ENCODE measurements at regions not wholly inside any gene's neighbourhood (a gene's known extent, or its start where the extent isn't known, plus 50 kb on each side); places are given as distances from the start of the nearest gene placed in this dataset.
"Not testable (repeated sequence)": the region's sequence is repeated elsewhere in the genome, so short reads cannot be mapped to it uniquely, and the experiment has no call there.

GRCh38 chr1:10915594-10915993 lies 96.9 kb upstream of the TARDBP start:
- DNase-seq (ENCODE audit: low spot score in 2 of 2) = no peak
- Mint-ChIP-seq H3K4me3 (no peak overlapping the region), H3K36me3 (ENCODE audit: insufficient read depth) (no peaks in the 10 kb centered on the region), H3K9me3 (no peaks in the 10 kb centered on the region), H3K27ac (ENCODE audit: low read depth) (no peak overlapping the region), H3K4me1 (peaks cover 27% of the 10 kb centered on the region), H3K27me3 (no peaks in the 10 kb centered on the region)
- ATAC-seq (replicated peaks; ENCODE audit: extremely low read depth, poor library complexity, severe bottlenecking) = no peak

DNA sequence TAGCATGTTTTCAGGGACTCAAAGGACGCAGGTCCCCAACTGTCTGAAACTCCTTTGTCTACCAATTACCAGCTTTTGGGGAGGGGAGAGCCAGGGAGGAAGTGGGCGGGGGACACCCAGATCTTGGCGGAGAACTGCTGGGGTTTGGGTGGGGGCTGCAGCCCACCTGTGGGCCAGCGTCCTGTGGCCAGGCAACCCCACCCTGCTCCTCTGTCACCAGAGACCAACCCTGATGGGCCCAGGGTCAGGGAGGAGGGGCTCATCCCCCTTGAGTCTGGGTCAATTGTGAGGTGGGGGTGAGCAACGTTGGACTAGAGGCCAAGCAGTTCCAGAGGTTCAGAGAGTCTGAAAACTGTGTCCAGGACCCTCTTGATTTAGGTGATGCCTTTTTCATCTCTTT lies 96.1 kb upstream of the TARDBP start:
- Mint-ChIP-seq H3K4me3 (peak overlapping the region; percentile 77), H3K27ac (ENCODE audit: low read depth) (no peak overlapping the region)

GRCh38 chr1:10916991-10917390 lies 95.5 kb upstream of the TARDBP start:
- peak overlapping the region; percentile 77 for H3K4me3 Mint-ChIP-seq

More for the DNA sequence above, 96.1 kb upstream of the TARDBP start:
- Mint-ChIP-seq H3K4me1 (peaks cover 27% of the 10 kb centered on the region), H3K9me3 (no peaks in the 10 kb centered on the region), H3K27me3 (no peaks in the 10 kb centered on the region), H3K36me3 (ENCODE audit: insufficient read depth) (no peaks in the 10 kb centered on the region)
- DNase-seq (ENCODE audit: low spot score in 2 of 2) = no peak
- ATAC-seq (replicated peaks; ENCODE audit: extremely low read depth, poor library complexity, severe bottlenecking) = no peak

GRCh38 chr1:10917513-10918454 lies 94.7 kb upstream of the TARDBP start:
- no peaks in the 10 kb centered on the region for H3K27me3 Mint-ChIP-seq
- H3K27ac Mint-ChIP-seq (ENCODE audit: low read depth) = peak overlapping the region; percentile 89
- H3K4me3 Mint-ChIP-seq = peak overlapping the region; percentile 77
- no peaks in the 10 kb centered on the region for H3K9me3 Mint-ChIP-seq
- H3K36me3 Mint-ChIP-seq (ENCODE audit: insufficient read depth) = no peaks in the 10 kb centered on the region
- peak in 1 of 2 donors; percentile 50 for DNase-seq (ENCODE audit: low spot score in 2 of 2)
- H3K4me1 Mint-ChIP-seq = peaks cover 27% of the 10 kb centered on the region
- peak; percentile 93 for ATAC-seq (replicated peaks; ENCODE audit: extremely low read depth, poor library complexity, severe bottlenecking)

More at GRCh38 chr1:10916991-10917390, 95.5 kb upstream of the TARDBP start:
- ATAC-seq (replicated peaks; ENCODE audit: extremely low read depth, poor library complexity, severe bottlenecking) = no peak
- DNase-seq (ENCODE audit: low spot score in 2 of 2) = no peak
- H3K27me3 Mint-ChIP-seq = no peaks in the 10 kb centered on the region
- no peaks in the 10 kb centered on the region for H3K36me3 Mint-ChIP-seq (ENCODE audit: insufficient read depth)
- peaks cover 27% of the 10 kb centered on the region for H3K4me1 Mint-ChIP-seq
- H3K9me3 Mint-ChIP-seq = no peaks in the 10 kb centered on the region
- peak overlapping the region; percentile 89 for H3K27ac Mint-ChIP-seq (ENCODE audit: low read depth)

- no peak for ATAC-seq (replicated peaks; ENCODE audit: extremely low read depth, poor library complexity, severe bottlenecking)
- peaks cover 27% of the 10 kb centered on the region for H3K4me1 Mint-ChIP-seq
- H3K36me3 Mint-ChIP-seq (ENCODE audit: insufficient read depth) = no peaks in the 10 kb centered on the region
- no peak overlapping the region for H3K27ac Mint-ChIP-seq (ENCODE audit: low read depth)
- H3K27me3 Mint-ChIP-seq = no peaks in the 10 kb centered on the region
- peak overlapping the region; percentile 77 for H3K4me3 Mint-ChIP-seq
- H3K9me3 Mint-ChIP-seq = no peaks in the 10 kb centered on the region
- no peak for DNase-seq (ENCODE audit: low spot score in 2 of 2)
Observed at GRCh38 chr1:10918531-10918930, 93.9 kb upstream of the TARDBP start.

- no peak overlapping the region for H3K4me3 Mint-ChIP-seq
- ATAC-seq (replicated peaks; ENCODE audit: extremely low read depth, poor library complexity, severe bottlenecking) = no peak
- no peaks in the 10 kb centered on the region for H3K9me3 Mint-ChIP-seq
- no peak for DNase-seq (ENCODE audit: low spot score in 2 of 2)
- no peaks in the 10 kb centered on the region for H3K27me3 Mint-ChIP-seq
- no peaks in the 10 kb centered on the region for H3K36me3 Mint-ChIP-seq (ENCODE audit: insufficient read depth)
- H3K4me1 Mint-ChIP-seq = peaks cover 27% of the 10 kb centered on the region
- H3K27ac Mint-ChIP-seq (ENCODE audit: low read depth) = no peak overlapping the region
Observed at GRCh38 chr1:10920063-10920626, 92.3 kb upstream of the TARDBP start.

DNA sequence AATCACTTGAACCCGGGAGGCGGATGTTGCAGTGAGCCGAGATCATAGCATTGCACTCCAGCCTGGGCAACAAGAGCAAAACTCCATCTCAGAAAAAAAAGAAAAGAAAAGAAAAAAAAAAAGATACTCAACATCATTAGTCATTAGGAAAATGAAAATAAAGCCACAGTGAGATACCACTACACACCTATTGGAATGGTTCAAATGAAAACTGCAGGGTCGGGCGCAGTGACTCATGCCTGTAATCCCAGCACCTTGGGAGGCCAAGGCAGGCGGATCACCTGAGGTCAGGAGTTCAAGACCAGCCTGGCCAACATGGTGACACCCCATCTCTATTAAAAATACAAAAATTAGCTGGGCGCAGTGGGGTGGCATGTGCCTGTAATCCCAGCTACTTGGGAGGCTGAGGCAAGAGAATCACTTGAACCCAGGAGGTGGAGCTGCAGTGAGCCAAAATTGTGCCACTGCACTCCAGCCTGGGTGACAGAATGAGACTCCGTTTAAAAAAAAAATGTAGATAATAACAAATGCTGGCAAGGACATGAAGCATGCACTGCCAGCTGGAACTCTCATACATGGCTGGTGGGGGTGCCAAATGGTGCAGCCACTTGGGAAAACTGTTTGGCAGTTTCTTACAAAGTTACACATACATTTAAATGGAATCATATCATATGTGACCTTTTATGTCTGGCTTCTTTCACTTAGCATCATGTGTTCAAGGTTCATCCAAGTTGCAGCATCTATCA lies 90.0 kb upstream of the TARDBP start:
- ATAC-seq (replicated peaks; ENCODE audit: extremely low read depth, poor library complexity, severe bottlenecking); DNase-seq (ENCODE audit: low spot score in 2 of 2); H3K36me3 Mint-ChIP-seq (ENCODE audit: insufficient read depth); H3K9me3 Mint-ChIP-seq; H3K4me3 Mint-ChIP-seq; H3K27me3 Mint-ChIP-seq: not testable (repeated sequence)
- H3K27ac Mint-ChIP-seq (ENCODE audit: low read depth) = peak overlapping the region; percentile 26
- H3K4me1 Mint-ChIP-seq = peaks cover 12% of the 10 kb centered on the region

DNA sequence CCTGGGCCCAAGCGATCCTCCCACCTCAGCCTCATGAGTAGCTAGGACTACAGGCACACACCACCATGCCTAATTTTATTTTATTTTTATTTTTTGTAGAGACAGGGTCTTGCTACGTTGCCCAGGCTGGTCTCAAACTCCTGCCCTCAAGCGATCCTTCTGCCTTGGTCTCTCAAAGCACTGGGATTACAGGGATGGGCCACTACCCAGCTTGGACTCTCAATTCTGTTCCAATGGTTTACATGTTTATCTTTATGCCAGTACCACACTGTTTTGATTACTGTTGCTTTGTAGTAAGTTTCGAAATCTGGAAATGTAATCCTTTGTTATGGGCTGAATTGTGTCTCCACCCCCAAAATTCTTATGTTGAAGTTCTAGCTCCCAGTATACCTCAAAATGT lies 88.4 kb upstream of the TARDBP start:
- Mint-ChIP-seq H3K27ac (ENCODE audit: low read depth) (no peak overlapping the region), H3K36me3 (ENCODE audit: insufficient read depth) (no peaks in the 10 kb centered on the region), H3K9me3 (no peaks in the 10 kb centered on the region), H3K27me3 (no peaks in the 10 kb centered on the region), H3K4me3 (no peak overlapping the region), H3K4me1 (no peaks in the 10 kb centered on the region)
- no peak for ATAC-seq (replicated peaks; ENCODE audit: extremely low read depth, poor library complexity, severe bottlenecking)
- no peak for DNase-seq (ENCODE audit: low spot score in 2 of 2)

DNA sequence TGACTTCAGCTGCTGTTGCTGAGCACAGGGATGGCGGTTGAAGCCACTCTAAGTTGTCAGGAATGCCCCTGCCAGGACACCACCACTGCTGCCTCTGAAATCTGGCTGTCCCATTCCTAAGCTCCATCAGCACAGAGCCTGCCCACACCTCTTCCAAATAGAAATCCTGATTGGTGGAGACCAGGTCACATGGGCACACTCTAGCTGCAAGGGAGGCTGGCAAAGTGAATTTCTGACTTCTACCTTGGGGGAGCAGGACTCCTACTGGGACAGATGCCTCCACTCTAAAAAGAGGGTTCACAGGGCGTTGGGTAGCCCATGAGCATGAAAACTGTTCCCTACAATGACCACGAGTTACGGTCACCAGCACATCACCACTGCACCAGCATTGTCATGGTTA lies 83.8 kb upstream of the TARDBP start:
- H3K36me3 Mint-ChIP-seq (ENCODE audit: insufficient read depth) = peaks cover under 1% of the 10 kb centered on the region
- DNase-seq (ENCODE audit: low spot score in 2 of 2) = no peak
- no peak overlapping the region for H3K27ac Mint-ChIP-seq (ENCODE audit: low read depth)
- ATAC-seq (replicated peaks; ENCODE audit: extremely low read depth, poor library complexity, severe bottlenecking) = no peak
- no peaks in the 10 kb centered on the region for H3K9me3 Mint-ChIP-seq
- no peaks in the 10 kb centered on the region for H3K27me3 Mint-ChIP-seq
- H3K4me3 Mint-ChIP-seq = no peak overlapping the region
- peaks cover 8% of the 10 kb centered on the region for H3K4me1 Mint-ChIP-seq

- Mint-ChIP-seq H3K4me1 (peaks cover 8% of the 10 kb centered on the region), H3K4me3 (no peak overlapping the region), H3K36me3 (ENCODE audit: insufficient read depth) (peaks cover 2% of the 10 kb centered on the region), H3K27me3 (no peaks in the 10 kb centered on the region), H3K27ac (ENCODE audit: low read depth) (peak overlapping the region; percentile 4), H3K9me3 (no peaks in the 10 kb centered on the region)
- DNase-seq (ENCODE audit: low spot score in 2 of 2) = no peak
- ATAC-seq (replicated peaks; ENCODE audit: extremely low read depth, poor library complexity, severe bottlenecking) = peak; percentile 52
Observed at GRCh38 chr1:10932088-10932487, 80.4 kb upstream of the TARDBP start.

- Mint-ChIP-seq H3K4me1 (peaks cover 8% of the 10 kb centered on the region), H3K27ac (ENCODE audit: low read depth) (no peak overlapping the region), H3K36me3 (ENCODE audit: insufficient read depth) (peaks cover 2% of the 10 kb centered on the region), H3K27me3 (no peaks in the 10 kb centered on the region), H3K9me3 (no peaks in the 10 kb centered on the region), H3K4me3 (no peak overlapping the region)
- DNase-seq (ENCODE audit: low spot score in 2 of 2) (no peak), ATAC-seq (replicated peaks; ENCODE audit: extremely low read depth, poor library complexity, severe bottlenecking) (no peak)
Observed at GRCh38 chr1:10934150-10934818, 78.2 kb upstream of the TARDBP start.

DNA sequence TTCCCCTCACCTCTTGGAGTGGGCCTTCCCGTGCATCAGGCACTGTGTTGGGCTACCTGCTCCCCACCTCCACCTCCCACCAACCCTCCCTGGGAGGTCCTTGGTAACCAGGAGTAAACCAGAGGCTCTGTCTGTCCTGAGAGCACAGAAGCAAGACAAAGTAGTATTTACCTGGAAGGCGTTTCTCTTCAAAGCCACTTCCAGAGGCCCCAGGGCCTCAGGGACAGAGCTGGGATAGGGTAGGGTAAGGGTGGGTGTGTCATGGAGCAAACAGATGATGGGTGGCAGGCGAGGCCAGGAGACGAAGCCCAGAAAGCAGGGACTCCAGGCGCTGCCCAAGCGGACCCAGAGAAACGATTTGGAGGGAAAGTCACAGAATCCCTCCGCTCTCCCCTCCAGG lies 77.2 kb upstream of the TARDBP start:
- ATAC-seq (replicated peaks; ENCODE audit: extremely low read depth, poor library complexity, severe bottlenecking) (no peak), DNase-seq (ENCODE audit: low spot score in 2 of 2) (no peak)
- no peak overlapping the region for H3K4me3 Mint-ChIP-seq
- peaks cover 2% of the 10 kb centered on the region for H3K36me3 Mint-ChIP-seq (ENCODE audit: insufficient read depth)
- H3K27me3 Mint-ChIP-seq = no peaks in the 10 kb centered on the region
- no peaks in the 10 kb centered on the region for H3K9me3 Mint-ChIP-seq
- H3K27ac Mint-ChIP-seq (ENCODE audit: low read depth) = no peak overlapping the region
- peaks cover 18% of the 10 kb centered on the region for H3K4me1 Mint-ChIP-seq

Measured in central memory CD8-positive, alpha-beta T cell (primary cell).